ENCODE measurements at regions not wholly inside any gene's neighbourhood (a gene's known extent, or its start where the extent isn't known, plus 50 kb on each side); places are given as distances from the start of the nearest gene placed in this dataset.

- no peak for DNase-seq (ENCODE audit: low read depth)
These were observed 156.6 kb upstream of the LHCGR start for GRCh38 chr2:48912110-48912509.

DNA sequence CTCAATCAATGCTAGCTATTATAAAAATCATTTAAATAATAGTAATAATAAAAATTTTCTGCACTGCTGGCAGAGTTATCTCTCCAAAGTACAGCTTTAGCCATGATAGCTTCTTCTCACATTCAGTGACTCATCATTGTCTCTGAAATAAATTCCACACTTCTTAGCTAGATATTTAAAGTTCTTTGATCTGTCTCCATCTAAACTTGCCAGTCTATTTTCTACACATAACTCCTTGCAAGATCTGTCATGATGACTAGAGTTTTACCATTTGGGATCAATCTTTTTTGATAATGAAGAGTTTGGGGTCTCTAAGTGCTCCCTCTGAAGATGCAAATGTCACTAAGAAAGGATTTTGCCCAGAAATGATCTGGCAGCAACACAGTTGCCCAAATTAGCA lies 155.4 kb upstream of the LHCGR start:
- DNase-seq (ENCODE audit: low read depth) = peak; percentile 2

DNA sequence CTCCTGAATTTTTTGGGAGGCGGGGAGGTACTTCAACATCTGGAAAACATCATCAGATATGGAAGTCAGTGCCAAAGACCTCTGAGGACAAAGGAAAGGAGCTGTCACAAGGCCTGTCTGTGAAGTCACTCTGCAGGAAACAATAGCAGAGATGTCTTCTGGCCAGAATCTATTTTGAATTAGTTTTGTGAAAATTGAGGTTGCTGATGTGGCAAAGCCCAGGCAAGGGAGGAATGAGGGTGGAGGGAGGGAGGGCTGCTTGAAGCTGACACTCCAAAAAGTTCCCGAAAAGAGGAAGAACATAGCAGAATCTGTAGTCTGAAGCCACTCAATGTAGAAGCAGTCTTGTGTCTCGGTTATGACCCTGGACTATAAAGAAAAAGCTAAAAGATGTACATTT lies 151.1 kb upstream of the LHCGR start:
- DNase-seq (ENCODE audit: low read depth) = no peak

DNA sequence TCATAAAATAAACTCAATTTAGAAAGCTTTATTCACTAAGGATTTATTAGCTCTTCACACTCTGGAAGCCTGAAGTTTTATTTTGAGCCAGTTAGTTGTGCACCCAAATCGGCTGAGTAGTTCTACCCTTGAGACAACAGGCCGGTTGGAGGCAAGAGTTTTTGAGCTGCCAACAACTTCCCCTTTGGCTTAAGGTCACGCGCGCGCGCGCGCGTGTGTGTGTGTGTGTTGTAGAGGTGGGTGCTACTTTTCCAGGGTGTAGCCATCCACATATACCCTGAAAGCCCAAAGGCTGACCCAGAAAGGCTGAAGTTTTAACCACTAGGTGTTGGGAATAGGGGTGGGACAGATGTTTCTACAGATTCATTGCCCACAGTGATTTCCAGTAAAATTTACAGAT lies 150.2 kb upstream of the LHCGR start:
- DNase-seq (ENCODE audit: low read depth) = no peak

- DNase-seq (ENCODE audit: low read depth) = peak; percentile 1
These were observed 147.0 kb upstream of the LHCGR start for GRCh38 chr2:48902521-48902920.

GRCh38 chr2:48901416-48901815 lies 145.9 kb upstream of the LHCGR start:
- DNase-seq (ENCODE audit: low read depth) = no peak

- no peak for DNase-seq (ENCODE audit: low read depth)
These were observed 145.5 kb upstream of the LHCGR start for GRCh38 chr2:48901015-48901343.

DNA sequence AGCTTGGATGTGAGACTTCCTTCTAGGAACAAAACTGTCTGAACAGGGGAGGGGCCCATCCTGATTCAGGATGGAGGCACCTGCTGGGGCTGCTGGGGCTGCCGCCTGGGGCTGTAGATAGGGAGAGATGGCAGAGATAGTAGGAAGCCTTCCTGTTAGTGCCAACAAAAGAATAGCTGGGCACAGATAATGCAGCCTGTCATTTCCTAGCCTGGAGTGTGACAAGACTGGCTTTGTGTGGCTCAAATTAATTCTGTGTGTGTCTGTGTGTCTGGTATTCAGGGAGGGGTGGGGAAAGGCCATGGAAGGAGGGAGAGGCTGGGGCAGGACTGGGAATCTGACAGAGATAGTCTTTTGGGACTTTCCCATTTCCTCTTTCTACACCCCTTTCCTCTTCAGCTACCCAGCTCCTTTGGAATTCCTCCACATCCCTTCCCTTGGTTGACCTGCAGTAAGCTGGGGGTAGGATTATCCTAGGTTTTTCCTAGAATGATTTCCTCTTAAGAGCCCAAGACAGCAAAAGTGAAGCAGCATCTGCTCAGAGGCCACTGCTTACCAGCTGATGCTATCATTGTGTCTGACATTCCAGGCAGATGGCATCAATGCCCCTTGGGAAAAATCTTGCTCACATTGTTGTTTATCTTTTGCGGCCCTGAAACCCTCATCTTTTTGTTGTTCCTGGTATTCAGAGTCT lies 144.9 kb upstream of the LHCGR start:
- no peak for DNase-seq (ENCODE audit: low read depth)

DNA sequence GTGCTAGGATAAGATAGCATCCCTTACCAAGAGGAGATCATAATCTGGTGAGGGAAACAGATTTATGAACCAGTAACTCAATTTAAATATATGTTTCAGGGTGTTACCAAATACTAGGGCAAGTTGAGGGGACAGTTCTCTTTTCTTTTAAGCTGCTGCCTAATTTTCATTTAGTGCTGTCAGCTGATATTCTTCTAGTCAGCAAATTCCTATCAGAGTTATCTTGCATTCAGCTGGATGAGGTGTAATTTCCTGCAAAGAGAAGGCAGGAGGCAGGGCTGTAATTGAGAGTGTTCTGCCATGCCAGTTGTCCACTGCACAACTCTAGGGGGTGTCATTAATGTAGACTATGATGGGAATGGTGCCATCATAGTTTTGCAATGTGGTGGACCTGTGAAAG lies 141.3 kb upstream of the LHCGR start:
- no peak for DNase-seq (ENCODE audit: low read depth)

DNA sequence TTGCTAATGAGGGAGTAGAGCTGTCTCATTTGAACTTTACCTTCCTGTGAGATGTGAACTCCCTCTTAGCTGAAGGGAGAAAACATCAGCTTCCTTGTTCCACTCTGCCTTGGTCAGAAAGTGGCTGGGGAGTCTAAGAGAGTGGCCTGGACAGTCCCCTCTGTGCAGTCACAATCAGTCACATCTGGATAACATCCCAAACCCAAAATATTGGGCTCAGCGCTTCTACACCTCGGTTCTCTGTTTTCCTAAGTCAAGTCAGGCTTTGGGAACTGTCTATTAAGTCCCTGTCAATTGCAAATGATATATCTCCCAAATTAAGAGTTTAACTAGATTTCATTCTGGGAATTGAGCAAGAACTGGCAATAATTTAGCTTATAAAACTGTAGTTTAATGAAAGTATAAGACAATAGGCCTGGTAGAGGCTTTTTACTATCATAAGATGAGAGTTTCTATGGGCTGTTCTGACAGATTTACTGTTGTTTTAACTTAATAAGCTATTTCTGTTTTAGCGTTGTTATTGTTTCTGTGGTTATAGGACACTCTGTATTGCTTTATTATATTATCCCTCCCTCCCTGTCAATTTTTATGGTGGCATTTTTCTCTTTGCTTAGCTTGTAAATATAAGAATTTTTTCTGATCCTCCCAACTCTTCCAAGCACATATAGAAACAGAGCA lies 135.1 kb upstream of the LHCGR start:
- DNase-seq (ENCODE audit: low read depth) = no peak

GRCh38 chr2:48888066-48888465 lies 132.5 kb upstream of the LHCGR start:
- no peak for DNase-seq (ENCODE audit: low read depth)

DNA sequence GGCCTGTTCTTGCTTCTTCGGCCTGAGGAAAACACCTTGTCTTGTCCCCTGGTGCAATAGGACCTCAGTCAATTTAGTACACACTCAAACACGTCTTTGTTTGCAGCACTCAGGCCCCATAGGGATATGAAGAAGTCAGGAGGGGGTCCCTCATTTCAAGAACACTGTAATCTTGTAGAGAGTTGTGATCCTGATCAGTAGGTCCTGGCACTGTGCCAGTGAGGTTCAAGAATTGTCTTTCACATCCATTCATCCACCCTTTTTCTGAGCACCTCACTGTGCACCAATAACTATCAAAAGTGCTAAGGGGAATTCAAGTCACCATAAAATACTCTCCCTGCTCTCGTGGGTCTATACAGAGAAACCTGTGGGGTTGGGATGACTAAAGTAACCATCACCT lies 131.4 kb upstream of the LHCGR start:
- no peak for DNase-seq (ENCODE audit: low read depth)

DNA sequence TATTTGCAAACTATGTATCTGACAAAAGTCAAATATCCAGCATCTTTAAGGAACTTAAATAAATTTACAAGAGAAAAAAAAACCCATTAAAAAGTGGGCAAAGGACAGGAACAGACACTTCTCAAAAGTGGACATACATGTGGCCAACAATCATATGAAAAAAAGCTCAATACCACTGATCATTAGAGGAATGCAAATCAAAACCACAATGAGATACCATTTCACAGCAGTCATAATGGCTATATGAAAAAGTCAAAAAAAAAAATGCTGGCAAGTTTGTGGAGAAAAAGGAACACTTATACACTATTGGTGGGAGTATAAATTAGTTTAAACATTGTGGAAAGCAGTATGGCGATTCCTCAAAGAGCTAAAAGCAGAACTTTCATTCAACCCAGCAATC lies 130.3 kb upstream of the LHCGR start:
- DNase-seq (ENCODE audit: low read depth) = peak; percentile 3

GRCh38 chr2:48883661-48884060 lies 128.1 kb upstream of the LHCGR start:
- no peak for DNase-seq (ENCODE audit: low read depth)

- DNase-seq (ENCODE audit: low read depth) = no peak
These were observed 118.8 kb upstream of the LHCGR start for GRCh38 chr2:48874282-48874681.

- no peak for DNase-seq (ENCODE audit: low read depth)
These were observed 118.1 kb upstream of the LHCGR start for GRCh38 chr2:48873666-48874065.

DNA sequence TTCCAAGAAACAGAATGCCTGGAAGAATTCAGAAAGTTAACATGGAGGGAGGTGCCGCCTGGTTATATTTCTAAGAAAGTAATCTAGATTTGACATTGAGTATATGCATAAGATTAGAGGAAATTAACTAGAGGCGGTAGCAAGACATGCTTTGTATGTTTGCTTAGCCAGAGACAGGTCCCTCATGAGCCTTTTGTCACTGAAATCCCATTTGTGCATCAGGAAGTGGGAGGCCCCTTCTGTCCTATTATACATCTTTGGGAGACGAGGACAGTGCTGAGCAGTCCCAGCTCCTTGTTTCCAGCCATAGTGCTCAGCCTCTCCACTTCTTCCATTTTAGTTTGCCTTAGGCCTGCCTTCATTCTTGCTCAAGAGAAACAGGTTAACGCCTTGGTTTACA lies 115.4 kb upstream of the LHCGR start:
- DNase-seq (ENCODE audit: low read depth) = no peak

DNA sequence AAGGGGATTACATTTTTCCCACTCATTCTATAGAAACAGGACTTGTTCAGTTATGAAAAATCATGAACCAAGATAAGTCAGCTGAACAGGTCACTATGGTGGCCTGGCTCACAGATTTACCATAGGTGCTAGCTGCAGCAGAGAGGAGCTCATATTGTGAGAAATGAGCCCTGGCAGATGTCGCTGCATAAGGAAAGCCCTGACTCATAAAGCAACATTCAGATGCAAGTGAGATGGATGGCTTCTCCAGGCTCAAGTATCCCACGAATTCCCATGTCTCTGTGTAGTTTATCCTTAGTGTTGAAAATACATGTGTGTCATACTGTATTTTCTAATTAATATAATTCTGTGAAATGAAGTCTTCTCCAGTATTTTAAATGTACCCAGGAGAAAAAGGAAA lies 115.0 kb upstream of the LHCGR start:
- DNase-seq (ENCODE audit: low read depth) = no peak

DNA sequence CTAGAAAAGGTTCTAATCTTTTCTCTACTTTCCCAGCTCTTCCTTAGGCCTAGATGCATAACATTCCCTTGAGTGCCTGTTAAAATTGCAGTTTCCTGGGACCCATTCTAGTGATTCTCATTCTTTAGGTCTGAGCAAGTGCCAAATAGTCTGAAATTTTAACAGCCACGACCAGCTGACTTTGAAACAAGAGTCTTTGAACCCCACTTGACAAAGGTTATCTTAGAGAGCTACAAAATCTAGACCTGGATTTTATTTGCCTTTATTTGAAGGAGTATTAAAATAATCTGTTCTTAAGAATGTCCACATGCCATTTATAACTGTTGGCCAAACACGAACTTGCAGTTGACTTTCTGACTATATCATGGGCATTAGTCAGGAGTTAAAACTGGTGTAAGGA lies 110.2 kb upstream of the LHCGR start:
- DNase-seq (ENCODE audit: low read depth) = no peak

DNA sequence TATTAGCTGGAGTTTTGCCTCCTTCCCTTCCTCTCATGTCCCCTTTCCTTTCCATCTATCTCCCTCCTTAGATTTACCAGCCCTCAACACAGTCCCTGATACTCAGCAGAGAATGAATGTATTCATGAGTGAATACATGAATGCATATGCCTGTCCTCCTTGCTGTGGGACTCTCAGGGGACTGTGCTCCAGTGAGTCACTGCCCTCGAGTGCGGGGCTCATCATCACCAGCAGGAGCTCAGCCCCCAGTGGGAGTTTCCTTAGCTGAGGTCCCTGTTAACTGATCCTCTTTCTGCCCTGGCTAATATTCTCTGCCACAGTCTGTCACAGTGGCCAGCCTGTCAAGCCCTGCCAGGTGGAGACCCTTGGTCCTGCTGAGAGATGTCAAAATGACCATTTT lies 104.9 kb upstream of the LHCGR start:
- no peak for DNase-seq (ENCODE audit: low read depth)

- no peak for DNase-seq (ENCODE audit: low read depth)
These were observed 101.1 kb upstream of the LHCGR start for GRCh38 chr2:48856657-48857056.

DNA sequence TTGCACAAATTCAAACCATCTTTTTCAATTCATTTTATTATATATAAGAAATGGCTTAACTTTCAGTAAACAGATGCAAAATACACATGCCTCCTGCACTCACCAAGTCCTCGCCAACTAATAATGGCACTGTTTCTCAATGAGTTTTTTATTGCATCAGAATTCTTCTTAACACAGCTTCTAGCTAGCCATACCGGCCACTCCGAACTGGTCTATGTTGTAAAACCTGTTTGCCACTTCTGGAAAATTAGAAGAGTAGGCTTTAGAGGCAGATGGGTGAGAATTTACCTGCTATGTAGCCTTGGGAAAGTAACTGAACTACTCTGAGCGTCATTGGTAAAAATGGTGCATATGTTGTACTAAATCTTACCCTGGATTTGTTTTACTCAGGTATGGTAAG lies 100.6 kb upstream of the LHCGR start:
- DNase-seq (ENCODE audit: low read depth) = no peak

DNA sequence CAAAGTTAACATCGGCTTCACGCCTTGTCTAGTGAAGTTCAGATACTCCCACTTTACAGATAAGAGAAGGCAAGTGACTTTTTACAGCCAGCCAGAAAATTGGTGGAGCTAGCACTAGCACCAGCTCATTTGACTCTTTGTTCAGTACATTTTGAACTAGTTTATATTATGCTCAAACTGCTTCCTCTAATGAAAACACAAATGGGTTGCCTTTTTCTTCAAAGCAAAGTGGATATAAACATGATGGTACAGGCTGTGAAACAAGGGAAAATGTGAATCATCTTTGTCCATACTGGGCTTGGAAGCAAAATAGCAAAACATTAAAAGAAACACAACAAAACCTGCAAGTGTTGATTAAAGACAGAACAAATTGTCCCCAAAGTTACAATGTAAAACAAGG lies 99.6 kb upstream of the LHCGR start:
- DNase-seq (ENCODE audit: low read depth) = peak; percentile 70

- DNase-seq (ENCODE audit: low read depth) = no peak
These were observed 99.2 kb upstream of the LHCGR start for GRCh38 chr2:48854681-48855080.

All from iris pigment epithelial cell (primary cell).